ENCODE measurements at regions not wholly inside any gene's neighbourhood (a gene's known extent, or its start where the extent isn't known, plus 50 kb on each side); places are given as distances from the start of the nearest gene placed in this dataset.

GRCh38 chr13:59345311-59345710 is 818.4 kb downstream of the DIAPH3 start:
- H3K27me3 ChIP-seq: no peaks in the 10 kb centered on the region
- H3K27ac ChIP-seq: peak overlapping the region in 11 of 12 donors; percentile 40 to 80 (median 65)
- no peaks in the 10 kb centered on the region for H3K36me3 ChIP-seq
- DNase-seq: peak; percentile 69 to 93 (median 85)
- H3K4me3 ChIP-seq: no peak overlapping the region
- intact Hi-C loops (cut with DNase I): loop anchor here in 1 of 10 donors (10.0 kb wide), 1 partner anchor 1049 kb away; the partner anchor contains the start of gene TDRD3
- no peak for TF ChIP-seq POLR2A (IDR thresholded peaks at IDR 0.05)
- no peak for TF ChIP-seq CTCF (IDR thresholded peaks at IDR 0.05)
- 0 to 14% (median 6%) methylated on average over 2 of the region's 2 CpGs for WGBS, 4 donors
- ATAC-seq: peak; percentile 94 to 97 (median 96)
- H3K9me3 ChIP-seq: peaks cover 0 to 6% (median 0%) of the 10 kb centered on the region in 12 donors
- H3K4me1 ChIP-seq: peaks cover 0 to 63% (median 21%) of the 10 kb centered on the region in 12 donors

- ATAC-seq (no peak), DNase-seq (no peak)
- WGBS, 4 donors: 59 to 83% (median 71%) methylated on average over 7 to 8 of the region's 8 CpGs
- Histone ChIP-seq H3K4me1 (peaks cover 0 to 52% (median 15%) of the 10 kb centered on the region in 12 donors), H3K4me3 (no peak overlapping the region), H3K27ac (peak overlapping the region in 6 of 12 donors; percentile 4 to 80 (median 59)), H3K9me3 (peaks cover 0 to 6% (median 0%) of the 10 kb centered on the region in 12 donors), H3K36me3 (no peaks in the 10 kb centered on the region), H3K27me3 (no peaks in the 10 kb centered on the region)
- intact Hi-C loops (cut with DNase I): loop anchor here in 1 of 10 donors (10.0 kb wide), 1 partner anchor 1048 kb away; the partner anchor contains the start of gene TDRD3
- TF ChIP-seq POLR2A (IDR thresholded peaks at IDR 0.05): no peak
- no peak for TF ChIP-seq CTCF (IDR thresholded peaks at IDR 0.05)
Measured at GRCh38 chr13:59346999-59347723, 816.6 kb downstream of the DIAPH3 start.

- peaks cover 0 to 4% (median 0%) of the 10 kb centered on the region in 12 donors for H3K9me3 ChIP-seq
- H3K36me3 ChIP-seq: no peaks in the 10 kb centered on the region
- H3K4me3 ChIP-seq: no peak overlapping the region
- TF ChIP-seq POLR2A (IDR thresholded peaks at IDR 0.05) (no peak), CTCF (IDR thresholded peaks at IDR 0.05) (no peak)
- 14 to 66% (median 38%) methylated on average over 1 of the region's 1 CpG for WGBS, 4 donors
- peaks cover 0 to 42% (median 6%) of the 10 kb centered on the region in 12 donors for H3K4me1 ChIP-seq
- DNase-seq (no peak), ATAC-seq (no peak)
- intact Hi-C loops (cut with DNase I): loop anchor here in 1 of 10 donors (10.0 kb wide), 1 partner anchor 1046 kb away; the partner anchor contains the start of gene TDRD3
- no peaks in the 10 kb centered on the region for H3K27me3 ChIP-seq
- H3K27ac ChIP-seq: peak overlapping the region in 4 of 12 donors; percentile 11 to 22 (median 16)
Measured at GRCh38 chr13:59348617-59349016, 815.1 kb downstream of the DIAPH3 start.

- Histone ChIP-seq H3K4me3 (no peak overlapping the region), H3K36me3 (no peaks in the 10 kb centered on the region), H3K9me3 (no peaks in the 10 kb centered on the region), H3K4me1 (peaks cover 0 to 34% (median 14%) of the 10 kb centered on the region in 12 donors), H3K27ac (no peak overlapping the region), H3K27me3 (no peaks in the 10 kb centered on the region)
- no peak for ATAC-seq
- intact Hi-C loops (cut with DNase I): no loop called here
- no peak for DNase-seq
- no peak for TF ChIP-seq CTCF (IDR thresholded peaks at IDR 0.05)
- no peak for TF ChIP-seq POLR2A (IDR thresholded peaks at IDR 0.05)
- 66 to 79% (median 68%) methylated on average over 2 of the region's 2 CpGs for WGBS, 4 donors
Measured at GRCh38 chr13:59352600-59352999, 811.1 kb downstream of the DIAPH3 start.

Data from heart left ventricle (tissue), 16 donors.